ENCODE measurements at regions not wholly inside any gene's neighbourhood (a gene's known extent, or its start where the extent isn't known, plus 50 kb on each side); places are given as distances from the start of the nearest gene placed in this dataset.

DNA sequence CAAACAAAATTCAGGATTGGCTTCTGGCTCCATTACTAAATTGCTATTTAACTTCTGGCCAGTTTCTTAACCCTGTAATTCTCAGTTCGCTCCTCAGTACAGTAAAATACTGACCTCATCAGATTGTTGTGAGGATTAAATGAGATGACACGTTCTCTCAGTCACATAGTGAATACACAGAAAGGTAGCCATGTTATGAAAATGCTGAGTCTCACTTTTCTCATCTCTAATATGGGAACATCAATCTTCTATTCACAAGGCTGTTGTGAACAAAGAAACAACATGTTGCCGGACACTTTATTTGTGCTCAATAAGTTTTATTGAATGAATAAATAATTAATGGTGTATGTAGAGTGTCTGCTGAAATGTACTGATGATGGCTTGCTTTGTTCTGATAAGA, 924.5 kb upstream of the GOT2 start:
- ATAC-seq (ENCODE audit: low FRiP score in 2 of 2) (no peak), DNase-seq (no peak)
- Histone ChIP-seq H3K9me3 (no peaks in the 10 kb centered on the region), H3K4me3 (no peak overlapping the region), H3K4me1 (no peaks in the 10 kb centered on the region), H3K27me3 (no peaks in the 10 kb centered on the region), H3K36me3 (no peaks in the 10 kb centered on the region), H3K27ac (no peak overlapping the region)
- 71 to 79% methylated on average over 3 of the region's 3 CpGs for WGBS, 2 donors
- TF ChIP-seq EP300 (IDR thresholded peaks at IDR 0.05) (no peak), POLR2A (IDR thresholded peaks at IDR 0.05) (no peak), POLR2AphosphoS5 (IDR thresholded peaks at IDR 0.05) (no peak)
- TF ChIP-seq, protein P1, sequence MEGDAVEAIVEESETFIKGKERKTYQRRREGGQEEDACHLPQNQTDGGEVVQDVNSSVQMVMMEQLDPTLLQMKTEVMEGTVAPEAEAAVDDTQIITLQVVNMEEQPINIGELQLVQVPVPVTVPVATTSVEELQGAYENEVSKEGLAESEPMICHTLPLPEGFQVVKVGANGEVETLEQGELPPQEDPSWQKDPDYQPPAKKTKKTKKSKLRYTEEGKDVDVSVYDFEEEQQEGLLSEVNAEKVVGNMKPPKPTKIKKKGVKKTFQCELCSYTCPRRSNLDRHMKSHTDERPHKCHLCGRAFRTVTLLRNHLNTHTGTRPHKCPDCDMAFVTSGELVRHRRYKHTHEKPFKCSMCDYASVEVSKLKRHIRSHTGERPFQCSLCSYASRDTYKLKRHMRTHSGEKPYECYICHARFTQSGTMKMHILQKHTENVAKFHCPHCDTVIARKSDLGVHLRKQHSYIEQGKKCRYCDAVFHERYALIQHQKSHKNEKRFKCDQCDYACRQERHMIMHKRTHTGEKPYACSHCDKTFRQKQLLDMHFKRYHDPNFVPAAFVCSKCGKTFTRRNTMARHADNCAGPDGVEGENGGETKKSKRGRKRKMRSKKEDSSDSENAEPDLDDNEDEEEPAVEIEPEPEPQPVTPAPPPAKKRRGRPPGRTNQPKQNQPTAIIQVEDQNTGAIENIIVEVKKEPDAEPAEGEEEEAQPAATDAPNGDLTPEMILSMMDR (IDR thresholded peaks at IDR 0.05): no peak

GRCh38 chr16:59655031-59655430, 920.9 kb upstream of the GOT2 start:
- ATAC-seq (ENCODE audit: low FRiP score in 2 of 2) (no peak), DNase-seq (no peak)
- Histone ChIP-seq H3K4me1 (no peaks in the 10 kb centered on the region), H3K27ac (no peak overlapping the region), H3K27me3 (no peaks in the 10 kb centered on the region), H3K36me3 (no peaks in the 10 kb centered on the region), H3K9me3 (no peaks in the 10 kb centered on the region), H3K4me3 (no peak overlapping the region)
- TF ChIP-seq, protein P1 (IDR thresholded peaks at IDR 0.05): no peak
- TF ChIP-seq EP300 (IDR thresholded peaks at IDR 0.05) (no peak), POLR2AphosphoS5 (IDR thresholded peaks at IDR 0.05) (no peak), POLR2A (IDR thresholded peaks at IDR 0.05) (no peak)
- 78 to 94% methylated on average over 2 of the region's 2 CpGs for WGBS, 2 donors

GRCh38 chr16:59654455-59654854, 920.3 kb upstream of the GOT2 start:
- 88 to 90% methylated on average over 1 of the region's 1 CpG for WGBS, 2 donors
- DNase-seq (no peak), ATAC-seq (ENCODE audit: low FRiP score in 2 of 2) (no peak)
- no peak overlapping the region for H3K27ac ChIP-seq
- TF ChIP-seq POLR2AphosphoS5 (IDR thresholded peaks at IDR 0.05) (no peak), POLR2A (IDR thresholded peaks at IDR 0.05) (no peak), EP300 (IDR thresholded peaks at IDR 0.05) (no peak)
- TF ChIP-seq, protein P1 (IDR thresholded peaks at IDR 0.05): no peak
- H3K9me3 ChIP-seq: no peaks in the 10 kb centered on the region
- no peaks in the 10 kb centered on the region for H3K36me3 ChIP-seq
- H3K27me3 ChIP-seq: no peaks in the 10 kb centered on the region
- no peaks in the 10 kb centered on the region for H3K4me1 ChIP-seq
- H3K4me3 ChIP-seq: no peak overlapping the region

- Histone ChIP-seq H3K9me3 (peaks cover 0 to 13% (median 0%) of the 10 kb centered on the region in 4 donors), H3K27ac (no peak overlapping the region), H3K36me3 (no peaks in the 10 kb centered on the region), H3K4me3 (no peak overlapping the region), H3K4me1 (no peaks in the 10 kb centered on the region), H3K27me3 (no peaks in the 10 kb centered on the region)
- TF ChIP-seq POLR2AphosphoS5 (IDR thresholded peaks at IDR 0.05): no peak
- TF ChIP-seq, protein P1 (IDR thresholded peaks at IDR 0.05): no peak
- TF ChIP-seq EP300 (IDR thresholded peaks at IDR 0.05): no peak
- TF ChIP-seq POLR2A (IDR thresholded peaks at IDR 0.05): no peak
- ATAC-seq (ENCODE audit: low FRiP score in 2 of 2) (no peak), DNase-seq (no peak)
- WGBS, 2 donors: 38 to 90% methylated on average over 1 of the region's 1 CpG
Measured at GRCh38 chr16:59651662-59652061, 917.5 kb upstream of the GOT2 start.

GRCh38 chr16:59645194-59645593, 911.1 kb upstream of the GOT2 start:
- TF ChIP-seq POLR2A (IDR thresholded peaks at IDR 0.05) (no peak), POLR2AphosphoS5 (IDR thresholded peaks at IDR 0.05) (no peak), EP300 (IDR thresholded peaks at IDR 0.05) (no peak)
- TF ChIP-seq, protein P1 (IDR thresholded peaks at IDR 0.05): no peak
- H3K9me3 ChIP-seq: peaks cover 0 to 18% (median 0%) of the 10 kb centered on the region in 4 donors
- H3K27ac ChIP-seq: no peak overlapping the region
- no peaks in the 10 kb centered on the region for H3K36me3 ChIP-seq
- no peak for ATAC-seq (ENCODE audit: low FRiP score in 2 of 2)
- H3K4me1 ChIP-seq: no peaks in the 10 kb centered on the region
- no peak overlapping the region for H3K4me3 ChIP-seq
- no peaks in the 10 kb centered on the region for H3K27me3 ChIP-seq
- DNase-seq: no peak

Data from upper lobe of left lung (tissue), 6 donors.